A549 (cell line): ENCODE measurements at regions not wholly inside any gene's neighbourhood (a gene's known extent, or its start where the extent isn't known, plus 50 kb on each side); places are given as distances from the start of the nearest gene placed in this dataset.

ENCODE experiments used
- KDM1A ChIP-seq: fragments of 200-600 bp; sonication (generic); IDR thresholded peaks from 2 replicates; pipeline ENCODE4 v1.6.1; 2016; ENCODE audit warnings: low read depth, mild to moderate bottlenecking
- RNF2 ChIP-seq: fragments of 200-600 bp; sonication (generic); IDR thresholded peaks from 2 replicates; pipeline ENCODE4 v1.6.1; 2016; ENCODE audit warnings: low read depth, mild to moderate bottlenecking, antibody characterized with exemption, moderate library complexity, borderline replicate concordance
- TF ChIP-seq, protein P1 (sequence below): fragments of 200-600 bp; sonication (generic); IDR thresholded peaks from 2 replicates; pipeline ENCODE4 v1.6.1; 2016; ENCODE audit warnings: antibody characterized with exemption, mild to moderate bottlenecking, moderate library complexity
- TF ChIP-seq, protein P2 (sequence below): fragments of >200 bp; sonication (Bioruptor Twin); formaldehyde crosslinking; IDR thresholded peaks from 3 replicates; pipeline ENCODE4 v1.5.1; 2016
- TF ChIP-seq, protein P3 (sequence below): IDR thresholded peaks from 2 replicates; pipeline ENCODE4 v1.6.1; 2012

DNA sequence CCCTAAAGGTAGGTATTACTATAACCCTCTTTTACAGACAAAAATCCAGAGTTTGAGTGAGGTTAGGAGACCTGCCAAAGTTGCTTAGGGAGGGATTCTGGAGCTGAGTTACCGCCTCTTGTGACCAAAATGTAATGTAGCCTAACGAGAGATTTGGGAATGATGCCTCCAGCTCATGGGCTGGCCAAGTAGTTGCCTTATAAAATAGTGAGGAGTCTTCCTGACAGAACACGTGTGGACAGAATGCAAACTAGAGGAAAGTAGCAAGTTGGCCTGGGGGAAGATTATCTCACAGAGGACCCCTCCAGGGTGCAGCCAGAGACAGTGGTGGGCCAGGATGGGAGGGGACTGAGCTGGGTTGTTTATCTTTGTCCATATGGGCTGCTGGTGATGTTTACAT, 543.7 kb upstream of the CDH11 start:
- TF ChIP-seq, protein P1, sequence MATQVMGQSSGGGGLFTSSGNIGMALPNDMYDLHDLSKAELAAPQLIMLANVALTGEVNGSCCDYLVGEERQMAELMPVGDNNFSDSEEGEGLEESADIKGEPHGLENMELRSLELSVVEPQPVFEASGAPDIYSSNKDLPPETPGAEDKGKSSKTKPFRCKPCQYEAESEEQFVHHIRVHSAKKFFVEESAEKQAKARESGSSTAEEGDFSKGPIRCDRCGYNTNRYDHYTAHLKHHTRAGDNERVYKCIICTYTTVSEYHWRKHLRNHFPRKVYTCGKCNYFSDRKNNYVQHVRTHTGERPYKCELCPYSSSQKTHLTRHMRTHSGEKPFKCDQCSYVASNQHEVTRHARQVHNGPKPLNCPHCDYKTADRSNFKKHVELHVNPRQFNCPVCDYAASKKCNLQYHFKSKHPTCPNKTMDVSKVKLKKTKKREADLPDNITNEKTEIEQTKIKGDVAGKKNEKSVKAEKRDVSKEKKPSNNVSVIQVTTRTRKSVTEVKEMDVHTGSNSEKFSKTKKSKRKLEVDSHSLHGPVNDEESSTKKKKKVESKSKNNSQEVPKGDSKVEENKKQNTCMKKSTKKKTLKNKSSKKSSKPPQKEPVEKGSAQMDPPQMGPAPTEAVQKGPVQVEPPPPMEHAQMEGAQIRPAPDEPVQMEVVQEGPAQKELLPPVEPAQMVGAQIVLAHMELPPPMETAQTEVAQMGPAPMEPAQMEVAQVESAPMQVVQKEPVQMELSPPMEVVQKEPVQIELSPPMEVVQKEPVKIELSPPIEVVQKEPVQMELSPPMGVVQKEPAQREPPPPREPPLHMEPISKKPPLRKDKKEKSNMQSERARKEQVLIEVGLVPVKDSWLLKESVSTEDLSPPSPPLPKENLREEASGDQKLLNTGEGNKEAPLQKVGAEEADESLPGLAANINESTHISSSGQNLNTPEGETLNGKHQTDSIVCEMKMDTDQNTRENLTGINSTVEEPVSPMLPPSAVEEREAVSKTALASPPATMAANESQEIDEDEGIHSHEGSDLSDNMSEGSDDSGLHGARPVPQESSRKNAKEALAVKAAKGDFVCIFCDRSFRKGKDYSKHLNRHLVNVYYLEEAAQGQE = no peak
- TF ChIP-seq KDM1A (no peak), RNF2 (no peak)
- TF ChIP-seq, protein P2, sequence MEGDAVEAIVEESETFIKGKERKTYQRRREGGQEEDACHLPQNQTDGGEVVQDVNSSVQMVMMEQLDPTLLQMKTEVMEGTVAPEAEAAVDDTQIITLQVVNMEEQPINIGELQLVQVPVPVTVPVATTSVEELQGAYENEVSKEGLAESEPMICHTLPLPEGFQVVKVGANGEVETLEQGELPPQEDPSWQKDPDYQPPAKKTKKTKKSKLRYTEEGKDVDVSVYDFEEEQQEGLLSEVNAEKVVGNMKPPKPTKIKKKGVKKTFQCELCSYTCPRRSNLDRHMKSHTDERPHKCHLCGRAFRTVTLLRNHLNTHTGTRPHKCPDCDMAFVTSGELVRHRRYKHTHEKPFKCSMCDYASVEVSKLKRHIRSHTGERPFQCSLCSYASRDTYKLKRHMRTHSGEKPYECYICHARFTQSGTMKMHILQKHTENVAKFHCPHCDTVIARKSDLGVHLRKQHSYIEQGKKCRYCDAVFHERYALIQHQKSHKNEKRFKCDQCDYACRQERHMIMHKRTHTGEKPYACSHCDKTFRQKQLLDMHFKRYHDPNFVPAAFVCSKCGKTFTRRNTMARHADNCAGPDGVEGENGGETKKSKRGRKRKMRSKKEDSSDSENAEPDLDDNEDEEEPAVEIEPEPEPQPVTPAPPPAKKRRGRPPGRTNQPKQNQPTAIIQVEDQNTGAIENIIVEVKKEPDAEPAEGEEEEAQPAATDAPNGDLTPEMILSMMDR = no peak
- TF ChIP-seq, protein P3, sequence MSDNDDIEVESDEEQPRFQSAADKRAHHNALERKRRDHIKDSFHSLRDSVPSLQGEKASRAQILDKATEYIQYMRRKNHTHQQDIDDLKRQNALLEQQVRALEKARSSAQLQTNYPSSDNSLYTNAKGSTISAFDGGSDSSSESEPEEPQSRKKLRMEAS = no peak
